IMR-90 (cell line): ENCODE measurements at regions not wholly inside any gene's neighbourhood (a gene's known extent, or its start where the extent isn't known, plus 50 kb on each side); places are given as distances from the start of the nearest gene placed in this dataset.

ENCODE experiments used
- ATAC-seq: fragments of 200-7000 bp; cut with Tn5 transposase; 2 replicates; pipeline ENCODE4 v1.9.1; 2020; ENCODE audit warnings: low read depth, mild to moderate bottlenecking, moderate library complexity
- BruUV-seq: library from RNA; stranded (reverse); fragments of 400-500 nt; replicated peaks from 2 replicates; lab custom pipeline; 2021; lab: Mats Ljungman, UMichigan
- CTCF ChIA-PET: fragments of 300-600 bp; formaldehyde crosslinking; extraction: SDS; loops from one replicate; lab custom pipeline; 2021; ENCODE audit warnings: antibody characterized with exemption; lab: Yijun Ruan, JAX
- POLR2A ChIA-PET: fragments of 300-600 bp; sonication (Branson Sonifier 250); formaldehyde crosslinking; loops from one replicate; lab custom pipeline; 2022; ENCODE audit warnings: antibody characterized with exemption; ENCODE audit not compliant: unreplicated experiment; lab: Charles Lee
- DNase-seq: peaks from one replicate; pipeline ENCODE4 v3.0.0; 2013
- H2AFZ ChIP-seq: replicated peaks from 2 replicates; pipeline ENCODE3; 2013; ENCODE audit warnings: low read length, mild to moderate bottlenecking; ENCODE audit not compliant: poor library complexity
- H2AK5ac ChIP-seq: 2 replicates; pipeline ENCODE4 v1.6.1; 2013; ENCODE audit warnings: low read depth, low read length, inconsistent platforms
- H2AK9ac ChIP-seq: replicated peaks from 2 replicates; pipeline ENCODE3; 2013; ENCODE audit warnings: mild to moderate bottlenecking, low read depth, low read length, moderate library complexity; ENCODE audit not compliant: poor library complexity
- H2BK120ac ChIP-seq: 2 replicates; pipeline ENCODE4 v1.6.1; 2013; ENCODE audit warnings: low read depth, low read length, inconsistent platforms
- H2BK15ac ChIP-seq: 3 replicates; pipeline ENCODE4 v1.6.1; 2013; ENCODE audit warnings: low read depth, low read length, inconsistent platforms
- H2BK20ac ChIP-seq: 2 replicates; pipeline ENCODE4 v1.6.1; 2013; ENCODE audit warnings: low read depth, mild to moderate bottlenecking, inconsistent platforms, low read length, moderate library complexity
- H2BK5ac ChIP-seq: 2 replicates; pipeline ENCODE4 v1.6.1; 2013; ENCODE audit warnings: mild to moderate bottlenecking, low read depth, low read length, inconsistent platforms; ENCODE audit not compliant: poor library complexity, severe bottlenecking
- H3K14ac ChIP-seq: replicated peaks from 2 replicates; pipeline ENCODE4 v1.6.1; 2013; ENCODE audit warnings: low read depth, low read length, inconsistent platforms
- H3K18ac ChIP-seq: 2 replicates; pipeline ENCODE4 v1.6.1; 2013; ENCODE audit warnings: low read depth, low read length, control low read depth
- H3K23ac ChIP-seq: 2 replicates; pipeline ENCODE4 v1.6.1; 2013; ENCODE audit warnings: low read depth, low read length, inconsistent platforms
- H3K27ac ChIP-seq: 2 replicates; pipeline ENCODE4 v1.5.1; 2013; ENCODE audit warnings: mild to moderate bottlenecking, control low read depth, low read length; ENCODE audit not compliant: insufficient read depth
- H3K27me3 ChIP-seq: 2 replicates; pipeline ENCODE4 v1.6.1; 2013; ENCODE audit warnings: low read length; ENCODE audit not compliant: control insufficient read depth, insufficient read depth
- H3K36me3 ChIP-seq: 2 replicates; pipeline ENCODE4 v1.6.1; 2013; ENCODE audit warnings: low read length, mixed read lengths; ENCODE audit not compliant: control insufficient read depth, insufficient read depth
- H3K4ac ChIP-seq: 2 replicates; pipeline ENCODE4 v1.6.1; 2013; ENCODE audit warnings: low read depth, low read length, inconsistent platforms
- H3K4me1 ChIP-seq: 2 replicates; pipeline ENCODE4 v1.6.1; 2013; ENCODE audit warnings: low read length, mixed read lengths; ENCODE audit not compliant: control insufficient read depth, insufficient read depth
- H3K4me2 ChIP-seq: 2 replicates; pipeline ENCODE4 v1.6.1; 2013; ENCODE audit warnings: low read depth, mild to moderate bottlenecking, control low read depth, low read length, moderate library complexity
- H3K4me3 ChIP-seq: 2 replicates; pipeline ENCODE4 v1.5.1; 2013; ENCODE audit warnings: low read depth, mild to moderate bottlenecking, control low read depth, low read length, moderate library complexity; ENCODE audit not compliant: insufficient read depth
- H3K56ac ChIP-seq: 2 replicates; pipeline ENCODE4 v1.6.1; 2013; ENCODE audit warnings: low read length, inconsistent platforms; ENCODE audit not compliant: insufficient read depth; ENCODE audit errors: extremely low read depth
- H3K79me1 ChIP-seq, 2 experiments: 2 replicates each; pipeline ENCODE4 v1.6.1; 2013; ENCODE audit warnings: low read length in 2 of 2, inconsistent platforms in 1 of 2, low read depth in 1 of 2
- H3K9ac ChIP-seq: 2 replicates; pipeline ENCODE4 v1.6.1; 2013; ENCODE audit warnings: low read depth, low read length, control low read depth
- H3K9me1 ChIP-seq: 2 replicates; pipeline ENCODE4 v1.6.1; 2013; ENCODE audit warnings: low read length, inconsistent platforms; ENCODE audit not compliant: insufficient read depth
- H3K9me3 ChIP-seq: 2 replicates; pipeline ENCODE4 v1.6.1; 2013; ENCODE audit warnings: low read length; ENCODE audit not compliant: control insufficient read depth, insufficient read depth
- H4K20me1 ChIP-seq: 2 replicates; pipeline ENCODE4 v1.6.1; 2013; ENCODE audit warnings: low read length, inconsistent platforms; ENCODE audit not compliant: insufficient read depth
- H4K5ac ChIP-seq: 2 replicates; pipeline ENCODE4 v1.6.1; 2013; ENCODE audit warnings: mild to moderate bottlenecking, low read depth, low read length, control low read depth
- H4K8ac ChIP-seq, 2 experiments: 2 replicates each; pipeline ENCODE4 v1.6.1; 2013; ENCODE audit warnings: low read depth in 2 of 2, low read length in 2 of 2, control low read depth in 1 of 2, inconsistent platforms in 1 of 2
- H4K91ac ChIP-seq: 2 replicates; pipeline ENCODE4 v1.6.1; 2013; ENCODE audit warnings: low read depth, low read length, inconsistent platforms; ENCODE audit not compliant: insufficient read depth
- BHLHE40 ChIP-seq: fragments of 150-350 bp; IDR thresholded peaks from 2 replicates; pipeline ENCODE4 v1.6.1; 2016; ENCODE audit warnings: mild to moderate bottlenecking, low read depth, low read length
- CEBPB ChIP-seq: IDR thresholded peaks from 2 replicates; pipeline ENCODE4 v1.6.1; 2012; ENCODE audit warnings: low read depth, low read length, improper control_type of control experiment
- CHD1 ChIP-seq: IDR thresholded peaks from 2 replicates; pipeline ENCODE4 v1.6.1; 2012; ENCODE audit warnings: low read depth, low read length, improper control_type of control experiment
- CTCF ChIP-seq: conservative IDR thresholded peaks from 2 replicates; pipeline ENCODE4 v1.5.1; 2012; ENCODE audit warnings: mild to moderate bottlenecking, low read depth, low read length, improper control_type of control experiment
- FOS ChIP-seq: fragments of 150-350 bp; IDR thresholded peaks from 2 replicates; pipeline ENCODE4 v1.6.1; 2016; ENCODE audit warnings: low read depth, low read length
- MAFK ChIP-seq: IDR thresholded peaks from 2 replicates; pipeline ENCODE4 v1.6.1; 2012; ENCODE audit warnings: low read depth, low read length, improper control_type of control experiment
- MAZ ChIP-seq: IDR thresholded peaks from 2 replicates; pipeline ENCODE4 v1.6.1; 2012; ENCODE audit warnings: low read depth, mild to moderate bottlenecking, low read length, improper control_type of control experiment, moderate library complexity, borderline replicate concordance
- MXI1 ChIP-seq: IDR thresholded peaks from 2 replicates; pipeline ENCODE4 v1.6.1; 2012; ENCODE audit warnings: low read depth, mild to moderate bottlenecking, low read length, moderate library complexity, borderline replicate concordance
- NFE2L2 ChIP-seq: fragments of 150-350 bp; IDR thresholded peaks from 2 replicates; pipeline ENCODE4 v1.6.1; 2016; ENCODE audit warnings: low read depth, mild to moderate bottlenecking, low read length
- POLR2A ChIP-seq: IDR thresholded peaks from 2 replicates; pipeline ENCODE4 v1.6.1; 2012; ENCODE audit warnings: mild to moderate bottlenecking, low read depth, low read length
- RAD21 ChIP-seq: IDR thresholded peaks from 2 replicates; pipeline ENCODE4 v1.6.1; 2012; ENCODE audit warnings: low read length, improper control_type of control experiment
- RCOR1 ChIP-seq: IDR thresholded peaks from 2 replicates; pipeline ENCODE4 v1.6.1; 2012; ENCODE audit warnings: mild to moderate bottlenecking, low read length, improper control_type of control experiment; ENCODE audit not compliant: insufficient replicate concordance
- RFX5 ChIP-seq: IDR thresholded peaks from 2 replicates; pipeline ENCODE4 v1.8.0; 2012; ENCODE audit warnings: low read depth, mild to moderate bottlenecking, low read length, moderate library complexity
- SMC3 ChIP-seq: fragments of 150-350 bp; IDR thresholded peaks from 2 replicates; pipeline ENCODE4 v1.6.1; 2016; ENCODE audit warnings: low read depth, mild to moderate bottlenecking, antibody characterized with exemption, low read length, moderate library complexity
- USF2 ChIP-seq: fragments of 150-350 bp; IDR thresholded peaks from 2 replicates; pipeline ENCODE4 v1.6.1; 2017; ENCODE audit warnings: mild to moderate bottlenecking, antibody characterized with exemption, low read length, low read depth
- WGBS, 2 experiments: methylation state at CpG; one replicate each; pipeline versions ENCODE4 v1.1.5 to v1.1.7; 2013; ENCODE audit warnings: missing lambda C conversion rate in 2 of 2; ENCODE audit not compliant: insufficient read length in 1 of 2; ENCODE audit errors: extremely low coverage in 2 of 2; 5-methylcytosine and 5-hydroxymethylcytosine counted together
- dilution Hi-C: fragments of 300-500 bp; cut with HindIII; formaldehyde crosslinking; loops from one replicate; pipeline ENCODE4 v1.14.3; 2018; ENCODE audit warnings: low sequenced_read_pairs; ENCODE audit not compliant: unreplicated experiment
- in situ Hi-C: fragments of 300-500 bp; cut with MboI; formaldehyde crosslinking; loops from 3 replicates; pipeline ENCODE4 v1.14.3; 2019; ENCODE audit warnings: low sequenced_read_pairs, inconsistent platforms, mixed read lengths
- intact Hi-C: fragments of 100-400 bp; cut with micrococcal nuclease; formaldehyde crosslinking; loops from 2 replicates; pipeline ENCODE4 v1.10.0; 2022
- TF ChIP-seq, protein P1 (sequence below): fragments of 150-350 bp; IDR thresholded peaks from 2 replicates; pipeline ENCODE4 v1.6.1; 2016; ENCODE audit warnings: low read depth, mild to moderate bottlenecking, low read length, moderate library complexity, borderline replicate concordance

DNA sequence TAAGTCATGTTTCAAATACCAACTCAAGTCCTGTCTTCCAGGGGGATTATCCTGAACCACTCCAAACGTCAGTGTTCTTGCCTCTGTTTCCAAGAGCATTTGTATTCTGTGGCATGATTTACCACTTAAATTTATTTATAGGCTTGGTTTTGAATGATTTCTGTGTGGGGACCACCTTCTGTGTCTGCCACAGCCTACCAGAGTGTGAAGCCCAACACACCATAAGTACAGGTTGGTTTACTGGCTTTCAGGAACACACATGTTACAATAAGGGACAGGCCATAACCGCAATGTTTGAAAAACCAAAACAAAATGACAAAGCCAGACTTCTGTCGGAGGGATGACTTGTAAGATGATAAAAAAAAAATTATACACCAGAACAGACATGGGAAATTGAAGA lies 56.5 kb upstream of the MAP3K7 start:
- Histone ChIP-seq H3K9me1 (no peaks in the 10 kb centered on the region), H3K18ac (no peak overlapping the region), H3K23ac (no peak overlapping the region), H2BK5ac (no peak overlapping the region), H2AK9ac (no peak overlapping the region), H4K5ac (no peak overlapping the region), H3K36me3 (no peaks in the 10 kb centered on the region), H3K4ac (no peak overlapping the region), H2AFZ (no peak overlapping the region), H3K9me3 (no peaks in the 10 kb centered on the region), H3K14ac (no peak overlapping the region), H3K4me2 (no peak overlapping the region), H3K79me1 (no peaks in the 10 kb centered on the region), H3K4me1 (no peaks in the 10 kb centered on the region), H4K91ac (no peak overlapping the region), H2BK20ac (no peak overlapping the region), H2BK15ac (no peak overlapping the region), H3K9ac (no peak overlapping the region), H4K8ac (no peak overlapping the region), H2AK5ac (no peak overlapping the region), H4K20me1 (no peaks in the 10 kb centered on the region), H3K27ac (no peak overlapping the region), H3K27me3 (no peaks in the 10 kb centered on the region), H3K56ac (no peak overlapping the region), H2BK120ac (no peak overlapping the region), H3K4me3 (no peak overlapping the region)
- in situ Hi-C loops (no loop called here), intact Hi-C loops (no loop called here), dilution Hi-C loops (no loop called here)
- WGBS, 2 experiments, result no CpG with 5 or more reads among the region's 3 CpGs
- BruUV-seq, result no TSS peak
- CTCF ChIA-PET, result no interaction called here
- POLR2A ChIA-PET, result no interaction called here
- no peak for DNase-seq
- TF ChIP-seq CEBPB (no peak), USF2 (no peak), MAFK (no peak), NFE2L2 (no peak), MAZ (no peak), POLR2A (no peak), FOS (no peak), RFX5 (no peak), CTCF (no peak), BHLHE40 (no peak), CHD1 (no peak), MXI1 (no peak), RAD21 (no peak), RCOR1 (no peak), SMC3 (no peak)
- TF ChIP-seq, protein P1, sequence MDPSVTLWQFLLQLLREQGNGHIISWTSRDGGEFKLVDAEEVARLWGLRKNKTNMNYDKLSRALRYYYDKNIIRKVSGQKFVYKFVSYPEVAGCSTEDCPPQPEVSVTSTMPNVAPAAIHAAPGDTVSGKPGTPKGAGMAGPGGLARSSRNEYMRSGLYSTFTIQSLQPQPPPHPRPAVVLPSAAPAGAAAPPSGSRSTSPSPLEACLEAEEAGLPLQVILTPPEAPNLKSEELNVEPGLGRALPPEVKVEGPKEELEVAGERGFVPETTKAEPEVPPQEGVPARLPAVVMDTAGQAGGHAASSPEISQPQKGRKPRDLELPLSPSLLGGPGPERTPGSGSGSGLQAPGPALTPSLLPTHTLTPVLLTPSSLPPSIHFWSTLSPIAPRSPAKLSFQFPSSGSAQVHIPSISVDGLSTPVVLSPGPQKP, result no peak
- ATAC-seq, result no peak
